Loucy (cell line): ENCODE measurements at regions not wholly inside any gene's neighbourhood (a gene's known extent, or its start where the extent isn't known, plus 50 kb on each side); places are given as distances from the start of the nearest gene placed in this dataset.

ENCODE experiments used
- CTCF ChIP-seq: fragments of 200-600 bp; sonication (generic); conservative IDR thresholded peaks from 2 replicates; pipeline ENCODE4 v1.5.1; 2014; ENCODE audit warnings: mild to moderate bottlenecking, antibody characterized with exemption, low read length
- EZH2phosphoT487 ChIP-seq: fragments of 200-600 bp; IDR thresholded peaks from 2 replicates; pipeline ENCODE4 v1.6.1; 2018; ENCODE audit warnings: antibody characterized with exemption, mild to moderate bottlenecking, moderate library complexity, borderline replicate concordance

GRCh38 chr3:139729300-139729699 is 51.5 kb upstream of the NMNAT3 start:
- TF ChIP-seq CTCF: no peak
- no peak for TF ChIP-seq EZH2phosphoT487
